ENCODE measurements at regions not wholly inside any gene's neighbourhood (a gene's known extent, or its start where the extent isn't known, plus 50 kb on each side); places are given as distances from the start of the nearest gene placed in this dataset.

DNA sequence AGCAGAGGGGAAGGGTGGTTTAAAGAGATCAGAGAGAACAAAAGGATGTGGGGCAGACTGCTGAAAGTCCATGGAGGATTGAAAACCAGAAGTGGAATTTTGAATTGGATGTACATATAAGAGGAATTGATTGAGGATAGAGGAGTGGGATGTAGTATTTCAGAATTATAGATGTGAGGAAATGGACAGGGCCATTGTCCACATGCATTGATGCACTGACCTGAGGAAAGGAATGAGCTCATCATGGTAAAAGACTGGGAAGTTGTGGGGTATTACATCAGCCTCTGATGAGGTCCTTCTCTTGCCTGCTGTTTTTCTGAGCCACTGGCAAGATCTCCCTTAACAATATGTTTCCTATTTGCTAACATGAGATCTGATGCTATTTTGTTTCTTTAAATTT, 365.7 kb upstream of the FANCL start:
- intact Hi-C loops (cut with micrococcal nuclease; ENCODE audit: unreplicated experiment): no loop called here

DNA sequence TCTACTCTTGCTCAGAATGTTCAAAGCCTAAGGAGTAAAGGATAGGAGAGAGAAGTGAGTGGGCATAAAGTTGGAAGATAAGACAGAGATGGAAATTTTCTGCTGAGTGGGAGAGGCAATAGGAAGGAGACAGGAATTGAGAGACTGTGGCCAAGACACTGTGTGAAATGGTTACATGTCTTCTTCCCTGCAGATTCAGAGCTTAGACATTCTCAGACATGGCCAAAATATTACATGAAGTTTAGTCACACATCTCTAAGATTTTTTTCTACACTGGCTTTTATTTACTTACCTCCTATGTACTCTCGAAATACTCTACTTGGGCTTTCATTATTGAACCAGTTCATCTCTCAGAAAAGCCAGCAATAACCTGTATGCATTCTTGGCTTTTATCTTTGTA, 363.0 kb upstream of the FANCL start:
- no peak overlapping the region for H2AFZ ChIP-seq (ENCODE audit: control insufficient read depth, low read depth, low read length)
- no peak for ATAC-seq
- TF ChIP-seq SPI1 (IDR thresholded peaks at IDR 0.05; ENCODE audit: borderline replicate concordance, insufficient read depth, low read depth, low read length) (no peak), ZNF384 (IDR thresholded peaks at IDR 0.05; ENCODE audit: borderline replicate concordance, low read depth, low read length) (no peak), RAD21 (IDR thresholded peaks at IDR 0.05; ENCODE audit: insufficient read depth, low read depth, low read length) (no peak), CUX1 (IDR thresholded peaks at IDR 0.05; ENCODE audit: insufficient replicate concordance, low read depth, low read length) (no peak)

More for the DNA sequence above, 365.7 kb upstream of the FANCL start:
- H3K36me3 ChIP-seq (ENCODE audit: control insufficient read depth in 2 of 2, insufficient read depth in 2 of 2, low read length in 1 of 2): no peaks in the 10 kb centered on the region
- no peaks in the 10 kb centered on the region for H4K20me1 ChIP-seq (ENCODE audit: control insufficient read depth, insufficient read depth)
- no peak overlapping the region for H3K27ac ChIP-seq (ENCODE audit: control insufficient read depth, insufficient read depth)
- ChIA-PET CTCF (no interaction called here), POLR2A (no interaction called here), SMC1A (ENCODE audit: uncharacterized antibody, unreplicated experiment) (no interaction called here), RAD21 (ENCODE audit: unreplicated experiment) (no interaction called here)
- H3K4me1 ChIP-seq (ENCODE audit: control insufficient read depth, insufficient read depth, low read length): no peaks in the 10 kb centered on the region
- FAIRE-seq (no peak), DNase-seq (ENCODE audit: low read depth, low spot score) (no peak), ATAC-seq (no peak)
- H3K27me3 ChIP-seq (replicated peaks in 1 of 2; ENCODE audit: control insufficient read depth in 2 of 2, insufficient read depth in 2 of 2, low read length in 1 of 2): no peaks in the 10 kb centered on the region
- H3K4me3 ChIP-seq: no peak overlapping the region
- H3K4me2 ChIP-seq (ENCODE audit: control insufficient read depth, insufficient read depth): no peak overlapping the region
- in situ Hi-C loops (cut with MboI): no loop called here
- H3K9me3 ChIP-seq (replicated peaks; ENCODE audit: control insufficient read depth, insufficient read depth, low read length): no peaks in the 10 kb centered on the region
- H2AFZ ChIP-seq (ENCODE audit: control insufficient read depth, low read depth, low read length): no peak overlapping the region
- H3K9ac ChIP-seq (ENCODE audit: control insufficient read depth, insufficient read depth, low read length): no peak overlapping the region
- TF ChIP-seq USF1 (IDR thresholded peaks at IDR 0.05; ENCODE audit: borderline replicate concordance, extremely low read length, insufficient read depth, low read depth, low read length) (no peak), BCL11A (IDR thresholded peaks at IDR 0.05; ENCODE audit: low read depth, low read length) (no peak), SMAD1 (IDR thresholded peaks at IDR 0.05; ENCODE audit: low read depth, partially characterized antibody) (no peak), ZNF274 (IDR thresholded peaks at IDR 0.05; ENCODE audit: insufficient read depth, insufficient read length) (no peak)
- TF ChIP-seq, protein P1, sequence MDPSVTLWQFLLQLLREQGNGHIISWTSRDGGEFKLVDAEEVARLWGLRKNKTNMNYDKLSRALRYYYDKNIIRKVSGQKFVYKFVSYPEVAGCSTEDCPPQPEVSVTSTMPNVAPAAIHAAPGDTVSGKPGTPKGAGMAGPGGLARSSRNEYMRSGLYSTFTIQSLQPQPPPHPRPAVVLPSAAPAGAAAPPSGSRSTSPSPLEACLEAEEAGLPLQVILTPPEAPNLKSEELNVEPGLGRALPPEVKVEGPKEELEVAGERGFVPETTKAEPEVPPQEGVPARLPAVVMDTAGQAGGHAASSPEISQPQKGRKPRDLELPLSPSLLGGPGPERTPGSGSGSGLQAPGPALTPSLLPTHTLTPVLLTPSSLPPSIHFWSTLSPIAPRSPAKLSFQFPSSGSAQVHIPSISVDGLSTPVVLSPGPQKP (IDR thresholded peaks at IDR 0.05; ENCODE audit: low read depth, low read length): no peak
- no peaks in the 10 kb centered on the region for H3K79me2 ChIP-seq (ENCODE audit: control insufficient read depth, insufficient read depth, low read length)
- no TSS peak for BruUV-seq (replicated peaks)

More for the DNA sequence above, 363.0 kb upstream of the FANCL start:
- no peaks in the 10 kb centered on the region for H3K36me3 ChIP-seq (ENCODE audit: control insufficient read depth in 2 of 2, insufficient read depth in 2 of 2, low read length in 1 of 2)
- no peaks in the 10 kb centered on the region for H3K79me2 ChIP-seq (ENCODE audit: control insufficient read depth, insufficient read depth, low read length)
- no peaks in the 10 kb centered on the region for H3K27me3 ChIP-seq (replicated peaks in 1 of 2; ENCODE audit: control insufficient read depth in 2 of 2, insufficient read depth in 2 of 2, low read length in 1 of 2)
- WGBS (ENCODE audit: insufficient coverage, insufficient replicate concordance, low lambda C conversion rate, missing lambda C conversion rate): 0% methylated on average over 1 of the region's 1 CpG
- no TSS peak for BruUV-seq (replicated peaks)
- intact Hi-C loops (cut with micrococcal nuclease; ENCODE audit: unreplicated experiment): no loop called here
- ChIA-PET RAD21 (ENCODE audit: unreplicated experiment) (no interaction called here), CTCF (no interaction called here), POLR2A (no interaction called here), SMC1A (ENCODE audit: uncharacterized antibody, unreplicated experiment) (no interaction called here)
- H3K4me1 ChIP-seq (ENCODE audit: control insufficient read depth, insufficient read depth, low read length): no peaks in the 10 kb centered on the region
- DNase-seq (ENCODE audit: low read depth, low spot score) (no peak), FAIRE-seq (no peak)
- no peaks in the 10 kb centered on the region for H3K9me3 ChIP-seq (replicated peaks; ENCODE audit: control insufficient read depth, insufficient read depth, low read length)
- H3K27ac ChIP-seq (ENCODE audit: control insufficient read depth, insufficient read depth): no peak overlapping the region
- no peak overlapping the region for H3K4me2 ChIP-seq (ENCODE audit: control insufficient read depth, insufficient read depth)
- in situ Hi-C loops (cut with MboI): no loop called here
- no peak overlapping the region for H3K4me3 ChIP-seq
- H4K20me1 ChIP-seq (ENCODE audit: control insufficient read depth, insufficient read depth): no peaks in the 10 kb centered on the region
- no peak overlapping the region for H3K9ac ChIP-seq (ENCODE audit: control insufficient read depth, insufficient read depth, low read length)

Measured in GM12878 (cell line).